ENCODE measurements at regions not wholly inside any gene's neighbourhood (a gene's known extent, or its start where the extent isn't known, plus 50 kb on each side); places are given as distances from the start of the nearest gene placed in this dataset.

DNA sequence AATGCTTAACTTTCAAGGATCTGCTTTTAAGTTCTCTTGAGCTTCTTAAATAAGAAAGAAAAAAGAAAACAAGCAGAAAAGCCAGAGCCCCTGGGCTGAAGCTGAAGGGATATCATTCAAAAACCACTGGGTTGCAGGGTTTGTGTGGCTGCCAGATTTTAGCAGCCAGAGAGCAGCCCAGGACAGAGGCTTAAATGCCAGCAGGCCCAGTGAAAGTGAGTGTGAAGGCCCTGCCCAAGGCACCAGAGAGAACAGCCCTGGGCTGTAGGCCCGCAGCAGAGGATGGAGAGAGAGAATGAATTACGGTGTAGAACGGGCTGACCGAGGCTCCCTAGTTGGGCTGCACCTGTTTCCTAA lies 106.3 kb upstream of the BOC start:
- intact Hi-C loops (cut with micrococcal nuclease): no loop called here
- no TSS peak for BruUV-seq (replicated peaks)
- 0% methylated on average over 2 of the region's 4 CpGs for WGBS (ENCODE audit: insufficient coverage, low coverage, missing lambda C conversion rate)
- TF ChIP-seq, protein P1, sequence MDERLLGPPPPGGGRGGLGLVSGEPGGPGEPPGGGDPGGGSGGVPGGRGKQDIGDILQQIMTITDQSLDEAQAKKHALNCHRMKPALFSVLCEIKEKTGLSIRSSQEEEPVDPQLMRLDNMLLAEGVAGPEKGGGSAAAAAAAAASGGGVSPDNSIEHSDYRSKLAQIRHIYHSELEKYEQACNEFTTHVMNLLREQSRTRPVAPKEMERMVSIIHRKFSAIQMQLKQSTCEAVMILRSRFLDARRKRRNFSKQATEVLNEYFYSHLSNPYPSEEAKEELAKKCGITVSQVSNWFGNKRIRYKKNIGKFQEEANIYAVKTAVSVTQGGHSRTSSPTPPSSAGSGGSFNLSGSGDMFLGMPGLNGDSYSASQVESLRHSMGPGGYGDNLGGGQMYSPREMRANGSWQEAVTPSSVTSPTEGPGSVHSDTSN (CRISPR knock-in tag; IDR thresholded peaks at IDR 0.05; ENCODE audit: low read depth): no peak
- TF ChIP-seq, protein P1 (tag; conservative IDR thresholded peaks at IDR 0.05; ENCODE audit: low read depth): no peak
- TF ChIP-seq RBM34 (IDR thresholded peaks at IDR 0.05; ENCODE audit: borderline replicate concordance, insufficient read depth, low read length): no peak
- no peak for TF ChIP-seq TEAD1 (CRISPR knock-in tag; IDR thresholded peaks at IDR 0.05)
- TF ChIP-seq, protein P2, sequence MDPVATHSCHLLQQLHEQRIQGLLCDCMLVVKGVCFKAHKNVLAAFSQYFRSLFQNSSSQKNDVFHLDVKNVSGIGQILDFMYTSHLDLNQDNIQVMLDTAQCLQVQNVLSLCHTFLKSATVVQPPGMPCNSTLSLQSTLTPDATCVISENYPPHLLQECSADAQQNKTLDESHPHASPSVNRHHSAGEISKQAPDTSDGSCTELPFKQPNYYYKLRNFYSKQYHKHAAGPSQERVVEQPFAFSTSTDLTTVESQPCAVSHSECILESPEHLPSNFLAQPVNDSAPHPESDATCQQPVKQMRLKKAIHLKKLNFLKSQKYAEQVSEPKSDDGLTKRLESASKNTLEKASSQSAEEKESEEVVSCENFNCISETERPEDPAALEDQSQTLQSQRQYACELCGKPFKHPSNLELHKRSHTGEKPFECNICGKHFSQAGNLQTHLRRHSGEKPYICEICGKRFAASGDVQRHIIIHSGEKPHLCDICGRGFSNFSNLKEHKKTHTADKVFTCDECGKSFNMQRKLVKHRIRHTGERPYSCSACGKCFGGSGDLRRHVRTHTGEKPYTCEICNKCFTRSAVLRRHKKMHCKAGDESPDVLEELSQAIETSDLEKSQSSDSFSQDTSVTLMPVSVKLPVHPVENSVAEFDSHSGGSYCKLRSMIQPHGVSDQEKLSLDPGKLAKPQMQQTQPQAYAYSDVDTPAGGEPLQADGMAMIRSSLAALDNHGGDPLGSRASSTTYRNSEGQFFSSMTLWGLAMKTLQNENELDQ (CRISPR knock-in tag; IDR thresholded peaks at IDR 0.05; ENCODE audit: borderline replicate concordance): no peak
- no peak for TF ChIP-seq BRD4 (IDR thresholded peaks at IDR 0.05)
- TF ChIP-seq, protein P3, sequence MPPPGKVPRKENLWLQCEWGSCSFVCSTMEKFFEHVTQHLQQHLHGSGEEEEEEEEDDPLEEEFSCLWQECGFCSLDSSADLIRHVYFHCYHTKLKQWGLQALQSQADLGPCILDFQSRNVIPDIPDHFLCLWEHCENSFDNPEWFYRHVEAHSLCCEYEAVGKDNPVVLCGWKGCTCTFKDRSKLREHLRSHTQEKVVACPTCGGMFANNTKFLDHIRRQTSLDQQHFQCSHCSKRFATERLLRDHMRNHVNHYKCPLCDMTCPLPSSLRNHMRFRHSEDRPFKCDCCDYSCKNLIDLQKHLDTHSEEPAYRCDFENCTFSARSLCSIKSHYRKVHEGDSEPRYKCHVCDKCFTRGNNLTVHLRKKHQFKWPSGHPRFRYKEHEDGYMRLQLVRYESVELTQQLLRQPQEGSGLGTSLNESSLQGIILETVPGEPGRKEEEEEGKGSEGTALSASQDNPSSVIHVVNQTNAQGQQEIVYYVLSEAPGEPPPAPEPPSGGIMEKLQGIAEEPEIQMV (tag; conservative IDR thresholded peaks at IDR 0.05; ENCODE audit: low read depth): no peak
- TF ChIP-seq, protein P4, sequence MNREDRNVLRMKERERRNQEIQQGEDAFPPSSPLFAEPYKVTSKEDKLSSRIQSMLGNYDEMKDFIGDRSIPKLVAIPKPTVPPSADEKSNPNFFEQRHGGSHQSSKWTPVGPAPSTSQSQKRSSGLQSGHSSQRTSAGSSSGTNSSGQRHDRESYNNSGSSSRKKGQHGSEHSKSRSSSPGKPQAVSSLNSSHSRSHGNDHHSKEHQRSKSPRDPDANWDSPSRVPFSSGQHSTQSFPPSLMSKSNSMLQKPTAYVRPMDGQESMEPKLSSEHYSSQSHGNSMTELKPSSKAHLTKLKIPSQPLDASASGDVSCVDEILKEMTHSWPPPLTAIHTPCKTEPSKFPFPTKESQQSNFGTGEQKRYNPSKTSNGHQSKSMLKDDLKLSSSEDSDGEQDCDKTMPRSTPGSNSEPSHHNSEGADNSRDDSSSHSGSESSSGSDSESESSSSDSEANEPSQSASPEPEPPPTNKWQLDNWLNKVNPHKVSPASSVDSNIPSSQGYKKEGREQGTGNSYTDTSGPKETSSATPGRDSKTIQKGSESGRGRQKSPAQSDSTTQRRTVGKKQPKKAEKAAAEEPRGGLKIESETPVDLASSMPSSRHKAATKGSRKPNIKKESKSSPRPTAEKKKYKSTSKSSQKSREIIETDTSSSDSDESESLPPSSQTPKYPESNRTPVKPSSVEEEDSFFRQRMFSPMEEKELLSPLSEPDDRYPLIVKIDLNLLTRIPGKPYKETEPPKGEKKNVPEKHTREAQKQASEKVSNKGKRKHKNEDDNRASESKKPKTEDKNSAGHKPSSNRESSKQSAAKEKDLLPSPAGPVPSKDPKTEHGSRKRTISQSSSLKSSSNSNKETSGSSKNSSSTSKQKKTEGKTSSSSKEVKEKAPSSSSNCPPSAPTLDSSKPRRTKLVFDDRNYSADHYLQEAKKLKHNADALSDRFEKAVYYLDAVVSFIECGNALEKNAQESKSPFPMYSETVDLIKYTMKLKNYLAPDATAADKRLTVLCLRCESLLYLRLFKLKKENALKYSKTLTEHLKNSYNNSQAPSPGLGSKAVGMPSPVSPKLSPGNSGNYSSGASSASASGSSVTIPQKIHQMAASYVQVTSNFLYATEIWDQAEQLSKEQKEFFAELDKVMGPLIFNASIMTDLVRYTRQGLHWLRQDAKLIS (CRISPR knock-in tag; IDR thresholded peaks at IDR 0.05): no peak
- TF ChIP-seq, protein P5, sequence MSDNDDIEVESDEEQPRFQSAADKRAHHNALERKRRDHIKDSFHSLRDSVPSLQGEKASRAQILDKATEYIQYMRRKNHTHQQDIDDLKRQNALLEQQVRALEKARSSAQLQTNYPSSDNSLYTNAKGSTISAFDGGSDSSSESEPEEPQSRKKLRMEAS (CRISPR knock-in tag; IDR thresholded peaks at IDR 0.05): no peak

More for the DNA sequence above, 106.3 kb upstream of the BOC start:
- Histone ChIP-seq H3K27me3 (ENCODE audit: control insufficient read depth in 2 of 2, insufficient read depth in 2 of 2, low read length in 2 of 2) (peaks cover 0 to 7% of the 10 kb centered on the region in 2 experiments; a peak in 2 of 5 replicates), H3K79me2 (ENCODE audit: control insufficient read depth, insufficient read depth, low read length) (no peaks in the 10 kb centered on the region), H3K9ac (ENCODE audit: insufficient read depth in 1 of 2, low read depth in 2 of 2, low read length in 2 of 2) (no peak overlapping the region), H3K9me1 (ENCODE audit: control insufficient read depth, insufficient read depth, low read length) (no peaks in the 10 kb centered on the region), H3K4me2 (ENCODE audit: insufficient read depth, low read length) (no peak overlapping the region), H2AFZ (ENCODE audit: low read depth, low read length) (no peak overlapping the region), H3K4me1 (replicated peaks in 1 of 2; ENCODE audit: control insufficient read depth in 2 of 2, insufficient read depth in 2 of 2, low read length in 2 of 2) (no peaks in the 10 kb centered on the region), H3K27ac (ENCODE audit: extremely low read depth, low read depth, low read length) (no peak overlapping the region), H4K20me1 (replicated peaks; ENCODE audit: control insufficient read depth, insufficient read depth, low read length) (no peaks in the 10 kb centered on the region), H3K4me3 (no peak overlapping the region), H3K9me3 (replicated peaks; ENCODE audit: control insufficient read depth, insufficient read depth, low read depth, low read length) (no peaks in the 10 kb centered on the region), H3K36me3 (ENCODE audit: control insufficient read depth, insufficient read depth, low read length) (no peaks in the 10 kb centered on the region)
- FAIRE-seq (no peak), ATAC-seq (no peak), DNase-seq (ENCODE audit: extremely low read depth in 1 of 4, low spot score in 3 of 4) (no peak)
- in situ Hi-C loops (cut with MboI): no loop called here
- POLR2A ChIA-PET: no interaction called here
- CTCF ChIA-PET (ENCODE audit: low intra/inter-chr PET ratio): no interaction called here

Measured in K562 (cell line).